NCI-H226 (cell line): ENCODE measurements at regions not wholly inside any gene's neighbourhood (a gene's known extent, or its start where the extent isn't known, plus 50 kb on each side); places are given as distances from the start of the nearest gene placed in this dataset.
"Not testable (repeated sequence)": the region's sequence is repeated elsewhere in the genome, so short reads cannot be mapped to it uniquely, and the experiment has no call there.

Experiments
- DNase-seq: peaks from one replicate; pipeline ENCODE4 v3.0.0-alpha.2; 2015

GRCh38 chr3:195669310-195669709 is 51.5 kb upstream of the MUC20 start:
- not testable (repeated sequence) for DNase-seq

- not testable (repeated sequence) for DNase-seq
Observed at GRCh38 chr3:195668131-195668766, 52.5 kb upstream of the MUC20 start.

- not testable (repeated sequence) for DNase-seq
Observed at GRCh38 chr3:195665311-195665710, 55.5 kb upstream of the MUC20 start.

GRCh38 chr3:195664131-195664530 is 56.6 kb upstream of the MUC20 start:
- DNase-seq = not testable (repeated sequence)

- not testable (repeated sequence) for DNase-seq
Observed at GRCh38 chr3:195659136-195659533, 61.6 kb upstream of the MUC20 start.

- DNase-seq = not testable (repeated sequence)
Observed at GRCh38 chr3:195658381-195659135, 62.2 kb upstream of the MUC20 start.

DNA sequence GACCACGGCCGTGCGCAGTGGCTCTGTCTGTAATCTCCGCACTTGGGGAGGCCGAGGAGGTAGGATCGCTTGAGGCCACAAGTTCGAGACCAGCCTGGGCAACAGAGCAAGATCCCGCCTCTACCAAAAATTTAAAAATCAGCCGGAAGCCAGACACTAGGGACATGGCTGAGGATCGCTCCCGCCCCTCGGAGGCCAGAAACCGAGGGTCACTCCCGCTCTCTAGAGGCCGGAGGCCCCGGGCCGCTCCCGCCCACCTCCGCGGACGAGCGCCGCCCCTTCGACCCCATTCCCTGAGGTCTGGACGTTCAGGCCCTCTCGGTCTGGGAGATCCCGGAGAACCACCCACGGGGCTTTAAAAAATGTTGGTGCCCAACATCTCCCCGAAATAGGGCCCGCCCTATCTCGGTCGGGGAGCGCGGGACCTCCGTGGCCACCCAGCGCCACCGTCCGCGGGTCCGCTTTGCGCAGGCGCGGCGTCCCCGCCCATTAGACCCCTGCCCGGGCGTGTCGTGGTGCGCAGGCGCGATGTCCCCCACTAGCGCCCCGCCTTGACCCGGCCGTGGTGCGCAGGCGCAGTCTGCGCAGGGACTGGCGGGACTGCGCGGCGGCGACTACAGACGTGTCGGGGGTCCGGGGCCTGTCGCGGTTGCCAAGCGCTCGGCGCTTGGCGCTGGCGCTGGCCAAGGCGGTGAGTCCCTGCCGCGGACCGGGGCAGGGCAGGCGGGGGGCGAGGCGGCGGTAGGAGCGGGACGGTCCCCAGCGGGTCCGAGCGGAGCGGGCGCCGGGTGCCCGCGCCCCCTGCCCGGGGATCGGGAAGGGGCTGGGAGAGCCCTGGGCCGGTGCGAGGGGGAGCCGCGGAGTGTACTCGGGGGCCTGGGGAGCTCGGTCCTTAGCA is 63.1 kb upstream of the MUC20 start:
- DNase-seq = peak; percentile 7

GRCh38 chr3:195656091-195656490 is 64.7 kb upstream of the MUC20 start:
- not testable (repeated sequence) for DNase-seq

GRCh38 chr3:195654746-195655145 is 66.0 kb upstream of the MUC20 start:
- DNase-seq = not testable (repeated sequence)

GRCh38 chr3:195654138-195654537 is 66.6 kb upstream of the MUC20 start:
- DNase-seq = not testable (repeated sequence)

- not testable (repeated sequence) for DNase-seq
Observed at GRCh38 chr3:195653641-195654040, 67.1 kb upstream of the MUC20 start.

DNA sequence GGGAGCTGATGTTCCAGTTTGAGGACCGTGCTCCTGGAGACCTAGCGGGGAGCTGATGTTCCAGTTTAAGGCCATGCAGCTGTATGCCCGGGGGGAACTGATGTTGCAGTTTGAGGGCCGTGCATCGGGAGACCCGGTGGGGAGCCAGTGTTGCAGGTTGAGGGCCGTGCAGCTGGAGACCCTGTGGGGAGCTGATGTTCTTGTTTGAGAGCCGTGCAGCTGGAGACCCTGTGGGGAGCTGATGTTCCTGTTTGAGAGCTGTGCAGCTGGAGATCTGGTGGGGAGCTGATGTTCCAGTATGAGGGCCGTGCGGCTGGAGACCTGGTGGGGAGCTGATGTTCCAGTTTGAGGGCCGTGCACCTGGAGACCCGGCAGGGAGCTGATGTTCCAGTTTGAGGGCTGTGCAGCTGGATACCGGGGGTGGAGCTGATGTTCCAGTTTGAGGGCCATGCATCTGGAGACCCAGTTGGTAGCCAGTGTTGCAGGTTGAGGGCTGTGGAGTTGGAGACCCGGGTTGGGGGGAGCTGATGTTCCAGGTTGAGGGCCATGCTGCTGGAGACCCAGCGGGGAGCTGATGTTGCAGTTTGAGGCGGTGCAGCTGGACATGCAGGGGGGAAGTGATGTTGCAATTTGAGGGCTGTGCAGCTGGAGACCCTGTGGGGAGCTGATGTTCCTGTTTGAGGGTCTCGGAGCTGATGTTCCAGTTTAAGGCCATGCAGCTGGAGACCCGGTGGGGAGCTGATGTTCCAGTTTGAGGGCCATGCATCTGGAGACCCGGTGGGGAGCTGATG is 64.4 kb upstream of the APOD start:
- not testable (repeated sequence) for DNase-seq

- not testable (repeated sequence) for DNase-seq
Observed at GRCh38 chr3:195645872-195646271, 62.1 kb upstream of the APOD start.

DNA sequence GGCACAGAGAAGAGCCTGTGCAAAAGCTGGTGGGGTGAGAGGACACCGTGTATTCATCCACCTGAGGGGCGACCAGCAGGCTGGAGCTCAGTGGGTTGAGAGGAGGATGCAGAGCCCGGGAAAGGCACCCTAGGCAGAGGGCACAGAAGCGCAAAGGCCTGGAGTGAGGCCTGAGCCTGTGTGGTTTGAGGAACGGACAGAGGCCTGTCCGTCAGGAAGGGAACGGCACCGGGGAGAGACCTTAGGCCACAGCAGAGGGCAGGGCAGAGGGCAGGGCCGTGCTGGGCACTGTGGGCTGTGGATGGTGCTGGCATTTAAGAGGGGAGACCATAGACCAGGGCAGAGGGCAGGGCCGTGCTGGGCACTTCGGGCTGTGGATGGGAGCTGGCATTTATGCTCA is 59.5 kb upstream of the APOD start:
- not testable (repeated sequence) for DNase-seq

DNA sequence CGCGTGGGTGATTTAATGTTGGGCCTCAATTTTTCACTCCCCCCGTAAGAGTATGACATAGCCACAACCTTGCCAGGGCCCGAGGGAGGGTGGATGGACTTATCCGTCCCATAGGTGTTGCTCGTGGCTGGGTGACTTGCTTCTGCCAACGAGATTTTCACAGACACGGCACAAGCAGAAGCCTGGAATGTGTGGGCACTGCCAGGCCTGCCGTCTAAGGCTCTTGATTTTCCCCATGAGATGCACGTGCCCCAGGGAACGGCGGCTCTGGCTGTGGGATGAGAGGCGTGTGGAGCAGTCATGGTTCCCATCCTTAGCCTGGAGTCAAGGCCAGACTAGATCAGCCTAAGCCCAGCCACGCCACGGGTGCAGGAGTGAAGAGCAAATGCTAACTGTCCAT is 58.6 kb upstream of the APOD start:
- DNase-seq = not testable (repeated sequence)

GRCh38 chr3:195638456-195638855 is 54.7 kb upstream of the APOD start:
- DNase-seq = not testable (repeated sequence)

DNA sequence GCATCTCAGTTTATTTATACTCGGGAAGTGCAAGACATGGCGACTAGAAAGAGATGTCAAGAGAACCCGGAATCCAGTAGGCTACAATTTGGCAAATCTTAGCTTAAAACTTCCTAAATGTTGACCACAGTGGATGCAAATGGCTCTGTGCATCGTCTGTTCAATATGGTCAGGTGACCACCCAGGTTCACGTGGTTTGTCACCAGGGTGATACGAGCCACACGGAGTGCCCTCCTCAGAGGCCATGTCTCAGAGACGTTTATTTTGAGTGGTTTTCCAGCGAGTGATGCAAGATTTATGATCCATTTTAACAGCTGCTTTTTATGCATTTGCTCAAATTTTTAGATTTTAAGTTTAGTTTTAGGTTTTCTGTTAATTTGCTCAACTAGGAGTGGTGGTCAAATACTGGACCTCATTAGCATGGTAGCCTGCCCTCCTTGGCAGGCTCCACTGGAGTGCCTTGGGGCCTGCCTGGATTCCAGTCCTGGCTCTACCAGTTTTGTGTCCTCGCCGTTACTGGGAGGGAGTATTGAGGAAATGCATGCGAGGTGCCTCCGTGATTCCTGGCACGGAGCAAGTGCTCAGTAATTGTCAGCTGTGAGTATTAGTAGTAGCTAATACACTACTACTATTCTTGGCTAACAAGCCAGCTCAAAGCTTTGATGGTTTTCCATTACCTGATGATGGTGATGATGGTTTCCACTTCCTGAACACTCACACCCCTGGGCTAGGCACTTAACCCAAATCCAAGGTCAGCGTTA is 53.9 kb upstream of the APOD start:
- not testable (repeated sequence) for DNase-seq

DNA sequence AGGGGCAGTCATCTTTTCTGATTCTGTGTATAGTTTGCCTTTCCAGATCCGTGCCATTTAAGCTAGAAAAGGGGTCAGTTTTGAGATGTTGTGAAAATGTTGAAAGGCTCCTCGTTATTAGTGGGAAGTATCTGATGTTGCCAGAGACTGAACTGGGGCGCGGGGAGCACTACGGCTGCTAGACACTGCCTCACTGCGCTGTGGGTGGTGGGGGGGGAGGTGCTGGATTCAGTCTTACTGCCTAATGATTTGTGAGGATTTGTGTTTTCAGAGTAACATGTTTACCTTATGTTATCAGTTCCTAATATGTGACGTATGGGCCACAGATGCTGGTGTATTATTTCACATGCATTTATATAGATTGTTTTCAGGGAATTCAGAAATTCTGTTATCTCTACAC is 53.3 kb upstream of the APOD start:
- not testable (repeated sequence) for DNase-seq

- DNase-seq = not testable (repeated sequence)
Observed at GRCh38 chr3:195635898-195636685, 52.4 kb upstream of the APOD start.

DNA sequence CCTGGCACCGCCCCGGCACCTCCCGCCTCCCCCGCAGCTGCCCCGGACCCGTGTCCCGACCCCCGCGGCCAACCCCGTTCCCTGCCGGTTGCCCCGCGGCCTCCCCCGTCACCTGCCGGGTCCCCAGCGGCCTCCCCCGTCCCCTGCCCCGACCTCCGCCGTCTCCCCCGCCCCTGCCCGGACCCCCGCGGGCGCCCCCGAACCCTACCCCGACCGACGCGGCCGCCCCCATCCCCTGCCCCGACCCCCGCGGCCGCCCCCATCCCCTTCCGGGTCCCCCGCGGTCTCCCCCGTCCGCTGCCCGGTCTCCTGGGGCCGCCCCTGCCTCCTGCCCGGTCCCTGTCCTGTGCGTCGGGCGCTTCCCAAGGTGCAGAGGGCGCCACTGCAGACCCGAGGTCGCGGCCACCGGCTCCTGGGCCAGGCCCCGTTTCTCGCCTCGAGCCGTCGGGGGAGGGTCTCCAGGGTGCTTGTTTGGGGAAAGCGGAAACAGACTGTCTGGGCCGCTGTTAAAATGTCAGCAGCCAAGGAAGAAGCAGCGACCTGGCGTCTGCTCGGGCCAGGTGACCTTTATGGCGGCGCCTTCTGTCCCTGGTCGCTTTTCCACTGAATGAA is 51.6 kb upstream of the APOD start:
- DNase-seq = not testable (repeated sequence)
